HUES48 (cell line): ENCODE measurements at regions not wholly inside any gene's neighbourhood (a gene's known extent, or its start where the extent isn't known, plus 50 kb on each side); places are given as distances from the start of the nearest gene placed in this dataset.

ENCODE experiments used
- H3K27ac ChIP-seq: one replicate; pipeline ENCODE4 v1.7.0; 2013; ENCODE audit warnings: low read depth, low read length, inconsistent platforms
- H3K27me3 ChIP-seq: 2 replicates; pipeline ENCODE4 v1.6.1; 2013; ENCODE audit warnings: mild to moderate bottlenecking, low read length; ENCODE audit not compliant: control insufficient read depth, insufficient read depth
- H3K36me3 ChIP-seq: 2 replicates; pipeline ENCODE4 v1.6.1; 2013; ENCODE audit warnings: low read length; ENCODE audit not compliant: control insufficient read depth, insufficient read depth
- H3K4me1 ChIP-seq: 2 replicates; pipeline ENCODE4 v1.6.1; 2013; ENCODE audit warnings: mild to moderate bottlenecking, low read length; ENCODE audit not compliant: control insufficient read depth, insufficient read depth
- H3K4me3 ChIP-seq: 2 replicates; pipeline ENCODE4 v1.5.1; 2013; ENCODE audit warnings: mild to moderate bottlenecking, low read depth, low read length
- H3K9ac ChIP-seq: 2 replicates; pipeline ENCODE4 v1.6.1; 2013; ENCODE audit warnings: mild to moderate bottlenecking, low read depth, low read length, moderate library complexity
- H3K9me3 ChIP-seq: 2 replicates; pipeline ENCODE4 v1.6.1; 2013; ENCODE audit warnings: low read length; ENCODE audit not compliant: control insufficient read depth, insufficient read depth

- Histone ChIP-seq H3K9me3 (no peaks in the 10 kb centered on the region), H3K4me3 (no peak overlapping the region), H3K27ac (no peak overlapping the region), H3K27me3 (no peaks in the 10 kb centered on the region), H3K4me1 (no peaks in the 10 kb centered on the region), H3K9ac (no peak overlapping the region), H3K36me3 (no peaks in the 10 kb centered on the region)
These were observed 213.1 kb downstream of the CXCL12 start for GRCh38 chr10:44171765-44172164.

- no peak overlapping the region for H3K9ac ChIP-seq
- no peaks in the 10 kb centered on the region for H3K9me3 ChIP-seq
- H3K27ac ChIP-seq: no peak overlapping the region
- H3K4me3 ChIP-seq: no peak overlapping the region
- H3K36me3 ChIP-seq: no peaks in the 10 kb centered on the region
- H3K27me3 ChIP-seq: no peaks in the 10 kb centered on the region
- H3K4me1 ChIP-seq: no peaks in the 10 kb centered on the region
These were observed 216.4 kb downstream of the CXCL12 start for GRCh38 chr10:44168478-44168877.

- no peaks in the 10 kb centered on the region for H3K4me1 ChIP-seq
- no peak overlapping the region for H3K9ac ChIP-seq
- no peaks in the 10 kb centered on the region for H3K9me3 ChIP-seq
- no peaks in the 10 kb centered on the region for H3K36me3 ChIP-seq
- no peak overlapping the region for H3K27ac ChIP-seq
- no peaks in the 10 kb centered on the region for H3K27me3 ChIP-seq
- H3K4me3 ChIP-seq: no peak overlapping the region
These were observed 217.1 kb downstream of the CXCL12 start for GRCh38 chr10:44167752-44168151.

GRCh38 chr10:44166441-44166840, 218.5 kb downstream of the CXCL12 start:
- Histone ChIP-seq H3K4me1 (no peaks in the 10 kb centered on the region), H3K4me3 (no peak overlapping the region), H3K9me3 (no peaks in the 10 kb centered on the region), H3K27me3 (no peaks in the 10 kb centered on the region), H3K27ac (no peak overlapping the region), H3K9ac (no peak overlapping the region), H3K36me3 (no peaks in the 10 kb centered on the region)

- H3K27ac ChIP-seq: no peak overlapping the region
- no peaks in the 10 kb centered on the region for H3K9me3 ChIP-seq
- H3K36me3 ChIP-seq: no peaks in the 10 kb centered on the region
- no peaks in the 10 kb centered on the region for H3K4me1 ChIP-seq
- no peak overlapping the region for H3K4me3 ChIP-seq
- no peak overlapping the region for H3K9ac ChIP-seq
- H3K27me3 ChIP-seq: no peaks in the 10 kb centered on the region
These were observed 220.5 kb downstream of the CXCL12 start for GRCh38 chr10:44164251-44164956.

GRCh38 chr10:44161184-44161583, 223.7 kb downstream of the CXCL12 start:
- H3K27ac ChIP-seq: no peak overlapping the region

GRCh38 chr10:44157574-44157973, 227.3 kb downstream of the CXCL12 start:
- no peaks in the 10 kb centered on the region for H3K4me1 ChIP-seq
- H3K9ac ChIP-seq: no peak overlapping the region
- H3K27me3 ChIP-seq: no peaks in the 10 kb centered on the region
- peaks cover 18% of the 10 kb centered on the region for H3K9me3 ChIP-seq
- no peaks in the 10 kb centered on the region for H3K36me3 ChIP-seq
- no peak overlapping the region for H3K4me3 ChIP-seq
- no peak overlapping the region for H3K27ac ChIP-seq

More at GRCh38 chr10:44161184-44161583, 223.7 kb downstream of the CXCL12 start:
- H3K27me3 ChIP-seq: no peaks in the 10 kb centered on the region
- no peaks in the 10 kb centered on the region for H3K4me1 ChIP-seq
- H3K36me3 ChIP-seq: no peaks in the 10 kb centered on the region
- H3K4me3 ChIP-seq: no peak overlapping the region
- H3K9ac ChIP-seq: no peak overlapping the region
- H3K9me3 ChIP-seq: no peaks in the 10 kb centered on the region

GRCh38 chr10:44154956-44155355, 229.9 kb downstream of the CXCL12 start:
- no peaks in the 10 kb centered on the region for H3K36me3 ChIP-seq
- H3K4me3 ChIP-seq: no peak overlapping the region
- peaks cover 24% of the 10 kb centered on the region for H3K9me3 ChIP-seq
- H3K4me1 ChIP-seq: no peaks in the 10 kb centered on the region
- H3K9ac ChIP-seq: no peak overlapping the region
- H3K27ac ChIP-seq: no peak overlapping the region
- H3K27me3 ChIP-seq: no peaks in the 10 kb centered on the region

- no peak overlapping the region for H3K4me3 ChIP-seq
- H3K27ac ChIP-seq: no peak overlapping the region
- H3K36me3 ChIP-seq: no peaks in the 10 kb centered on the region
- H3K27me3 ChIP-seq: no peaks in the 10 kb centered on the region
- no peak overlapping the region for H3K9ac ChIP-seq
- no peaks in the 10 kb centered on the region for H3K4me1 ChIP-seq
- peaks cover 24% of the 10 kb centered on the region for H3K9me3 ChIP-seq
These were observed 230.8 kb downstream of the CXCL12 start for GRCh38 chr10:44153918-44154670.

- Histone ChIP-seq H3K9ac (no peak overlapping the region), H3K27me3 (no peaks in the 10 kb centered on the region), H3K4me3 (no peak overlapping the region), H3K36me3 (no peaks in the 10 kb centered on the region), H3K27ac (no peak overlapping the region), H3K9me3 (no peaks in the 10 kb centered on the region), H3K4me1 (no peaks in the 10 kb centered on the region)
These were observed 241.3 kb downstream of the CXCL12 start for GRCh38 chr10:44143556-44143955.
